Spleen (tissue), 11 donors: ENCODE measurements at regions not wholly inside any gene's neighbourhood (a gene's known extent, or its start where the extent isn't known, plus 50 kb on each side); places are given as distances from the start of the nearest gene placed in this dataset.

Source experiments
- DNase-seq: peaks from one replicate; pipeline ENCODE4 v3.0.0-alpha.2; 2020
- H3K27ac ChIP-seq, 8 donors: fragments of 200-600 bp; sonication (generic) in 7 of 8; 1 replicate in 4 of 8; 2 replicates in 4 of 8; pipeline versions ENCODE4 v1.5.0 to v1.8.0; 2016 to 2021; ENCODE audit warnings: inconsistent platforms in 4 of 8, mild to moderate bottlenecking in 4 of 8, moderate library complexity in 1 of 8
- H3K27me3 ChIP-seq, 7 donors: fragments of 200-600 bp; sonication (generic) in 6 of 7; replicated peaks in 1 of 7; 1 replicate in 4 of 7; 2 replicates in 3 of 7; pipeline versions ENCODE4 v1.5.0 to v1.8.0; 2016 to 2021; ENCODE audit warnings: inconsistent platforms in 3 of 7, mild to moderate bottlenecking in 1 of 7
- H3K36me3 ChIP-seq, 6 donors: fragments of 200-600 bp; sonication (generic) in 5 of 6; 1 replicate in 4 of 6; 2 replicates in 2 of 6; pipeline versions ENCODE4 v1.5.0 to v1.8.0; 2016 to 2021; ENCODE audit warnings: inconsistent platforms in 2 of 6
- H3K4me1 ChIP-seq, 6 donors: fragments of 200-600 bp; sonication (generic) in 5 of 6; 1 replicate in 3 of 6; 2 replicates in 3 of 6; pipeline versions ENCODE4 v1.5.0 to v1.8.0; 2016 to 2021; ENCODE audit warnings: inconsistent platforms in 3 of 6
- H3K4me3 ChIP-seq, 8 donors: fragments of 200-600 bp; sonication (generic) in 7 of 8; 1 replicate in 4 of 8; 2 replicates in 4 of 8; pipeline versions ENCODE4 v1.5.0 to v1.8.0; 2016 to 2021; ENCODE audit warnings: inconsistent platforms in 4 of 8, mild to moderate bottlenecking in 4 of 8, moderate library complexity in 2 of 8
- H3K9me3 ChIP-seq, 8 donors: fragments of 200-600 bp; sonication (generic) in 7 of 8; 1 replicate in 4 of 8; 2 replicates in 4 of 8; pipeline versions ENCODE4 v1.5.0 to v1.8.0; 2016 to 2021; ENCODE audit warnings: inconsistent platforms in 4 of 8
- POLR2A ChIP-seq, 3 donors: fragments of 450-650 bp; IDR thresholded peaks; one replicate each; pipeline ENCODE4 v1.5.1; 2017; ENCODE audit warnings: antibody characterized with exemption in 3 of 3, mild to moderate bottlenecking in 1 of 3
- POLR2AphosphoS5 ChIP-seq, 3 donors: sonication (generic); formaldehyde crosslinking; IDR thresholded peaks; one replicate each; pipeline ENCODE4 v1.5.1; 2017; ENCODE audit warnings: antibody characterized with exemption in 3 of 3
- WGBS, 5 donors: extraction: QIAGEN DNeasy Blood & Tissue Kit in 3 of 5; methylation state at CpG; one replicate each; pipeline versions ENCODE4 v1.1.5 to v1.1.7; 2013 to 2018; 5-methylcytosine and 5-hydroxymethylcytosine counted together
- intact Hi-C: fragments of 100-400 bp; cut with DNase I; formaldehyde crosslinking; loops from one replicate; pipeline ENCODE4 v1.15.0; 2023; ENCODE audit warnings: low total_unique reads
- TF ChIP-seq, protein P1 (sequence below), 11 experiments: fragments of 200-600 bp in 7 of 11; fragments of 450-650 bp in 4 of 11; sonication (generic) in 4 of 11; IDR thresholded peaks in 8 of 11; conservative IDR thresholded peaks in 3 of 11; 1 replicate in 7 of 11; 2 replicates in 4 of 11; pipeline versions ENCODE4 v1.4.0 to v1.8.0; 2016 to 2021; ENCODE audit warnings: antibody characterized with exemption in 11 of 11, inconsistent platforms in 4 of 11, mild to moderate bottlenecking in 1 of 11
- donor health status: healthy with polysubstance abuse.
- donor health status: DM: no; HTN: no; CAD: no; lungs with moderate emphysema.
- donor health status: DM: no; HTN: no; CAD: no.
- donor health status: Bipolar disorder and iron deficiency.
- donor health status: healthy.
- donor health status: DM: no; HTN: no; CAD: no.
- donor health status: DM: yes; HTN: yes; CAD: no.

DNA sequence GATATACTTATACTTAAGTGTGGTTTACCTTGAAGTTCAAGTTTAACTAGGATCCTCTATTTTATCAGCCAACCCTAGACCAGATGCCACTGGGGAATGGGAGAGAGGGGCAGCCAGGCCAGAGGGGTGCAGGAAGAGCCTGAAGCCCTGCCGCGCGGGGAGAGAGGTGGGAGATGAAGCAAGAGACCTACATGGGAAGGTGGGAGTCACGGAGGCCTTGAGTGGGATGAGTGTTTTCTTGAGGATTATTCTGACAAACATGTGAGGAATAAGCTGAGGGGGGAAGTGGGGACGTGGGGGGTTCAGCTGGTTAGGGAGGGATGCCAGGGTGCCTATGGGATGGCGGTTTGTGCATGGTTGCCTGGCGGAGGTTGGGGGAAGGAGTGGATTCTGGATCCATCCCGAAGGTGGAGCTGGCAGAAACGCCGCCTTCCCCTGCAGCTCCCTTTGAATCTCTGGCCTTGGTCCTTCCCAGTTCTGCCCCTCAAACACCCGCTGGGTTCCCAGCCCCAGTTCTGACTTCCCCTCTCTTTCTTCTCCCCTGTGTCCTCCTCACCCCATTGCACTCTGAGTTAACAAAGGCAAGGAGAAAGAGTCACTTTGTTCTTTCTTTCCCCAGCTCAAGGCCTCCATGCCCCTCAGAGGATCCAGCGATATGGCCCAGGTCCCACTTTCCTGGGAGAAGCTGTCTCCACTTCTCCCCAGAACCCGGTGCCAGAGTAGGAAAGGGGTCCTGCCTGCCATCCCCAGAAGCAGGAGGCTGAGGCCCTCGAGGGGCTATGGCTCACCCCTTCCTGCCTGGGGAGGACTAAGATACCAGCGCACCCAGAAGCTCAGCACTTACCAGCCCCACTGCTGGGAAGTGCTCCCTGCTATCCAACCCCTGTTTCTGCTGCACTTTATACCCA is 274.2 kb downstream of the UACA start:
- no peak for TF ChIP-seq POLR2A (IDR thresholded peaks at IDR 0.05)
- TF ChIP-seq, protein P1, sequence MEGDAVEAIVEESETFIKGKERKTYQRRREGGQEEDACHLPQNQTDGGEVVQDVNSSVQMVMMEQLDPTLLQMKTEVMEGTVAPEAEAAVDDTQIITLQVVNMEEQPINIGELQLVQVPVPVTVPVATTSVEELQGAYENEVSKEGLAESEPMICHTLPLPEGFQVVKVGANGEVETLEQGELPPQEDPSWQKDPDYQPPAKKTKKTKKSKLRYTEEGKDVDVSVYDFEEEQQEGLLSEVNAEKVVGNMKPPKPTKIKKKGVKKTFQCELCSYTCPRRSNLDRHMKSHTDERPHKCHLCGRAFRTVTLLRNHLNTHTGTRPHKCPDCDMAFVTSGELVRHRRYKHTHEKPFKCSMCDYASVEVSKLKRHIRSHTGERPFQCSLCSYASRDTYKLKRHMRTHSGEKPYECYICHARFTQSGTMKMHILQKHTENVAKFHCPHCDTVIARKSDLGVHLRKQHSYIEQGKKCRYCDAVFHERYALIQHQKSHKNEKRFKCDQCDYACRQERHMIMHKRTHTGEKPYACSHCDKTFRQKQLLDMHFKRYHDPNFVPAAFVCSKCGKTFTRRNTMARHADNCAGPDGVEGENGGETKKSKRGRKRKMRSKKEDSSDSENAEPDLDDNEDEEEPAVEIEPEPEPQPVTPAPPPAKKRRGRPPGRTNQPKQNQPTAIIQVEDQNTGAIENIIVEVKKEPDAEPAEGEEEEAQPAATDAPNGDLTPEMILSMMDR (IDR thresholded peaks at IDR 0.05 in 8 of 11, conservative IDR thresholded peaks at IDR 0.05 in 3 of 11): no peak
- Histone ChIP-seq H3K4me1 (peaks cover 23 to 98% (median 67%) of the 10 kb centered on the region in 6 donors), H3K27ac (no peak overlapping the region), H3K4me3 (no peak overlapping the region), H3K36me3 (no peaks in the 10 kb centered on the region), H3K27me3 (peaks cover 0 to 6% (median 0%) of the 10 kb centered on the region in 7 donors), H3K9me3 (no peaks in the 10 kb centered on the region)
- intact Hi-C loops: loop anchor here (5.0 to 10.0 kb wide), 2 partner anchors 912 to 1014 kb away; no protein-coding TSS in a partner anchor
- peak; percentile 70 for DNase-seq
- WGBS, 5 donors: 81 to 87% (median 83%) methylated on average over 13 to 15 of the region's 15 CpGs

GRCh38 chr15:70488002-70488605 is 275.3 kb downstream of the UACA start:
- no peaks in the 10 kb centered on the region for H3K36me3 ChIP-seq
- H3K9me3 ChIP-seq: no peaks in the 10 kb centered on the region
- 27 to 39% (median 31%) methylated on average over 6 of the region's 6 CpGs for WGBS, 5 donors
- TF ChIP-seq POLR2AphosphoS5 (IDR thresholded peaks at IDR 0.05): no peak
- TF ChIP-seq, protein P1 (IDR thresholded peaks at IDR 0.05 in 8 of 11, conservative IDR thresholded peaks at IDR 0.05 in 3 of 11): peak; percentile 92 to 99 (median 97)
- peak; percentile 89 for DNase-seq
- intact Hi-C loops: loop anchor here (5.0 to 10.0 kb wide), 2 partner anchors 911 to 1013 kb away; no protein-coding TSS in a partner anchor
- no peak overlapping the region for H3K4me3 ChIP-seq
- H3K27ac ChIP-seq: peak overlapping the region in 1 of 8 donors; percentile 85
- peaks cover 0 to 6% (median 0%) of the 10 kb centered on the region in 7 donors for H3K27me3 ChIP-seq
- peaks cover 20 to 98% (median 56%) of the 10 kb centered on the region in 6 donors for H3K4me1 ChIP-seq

DNA sequence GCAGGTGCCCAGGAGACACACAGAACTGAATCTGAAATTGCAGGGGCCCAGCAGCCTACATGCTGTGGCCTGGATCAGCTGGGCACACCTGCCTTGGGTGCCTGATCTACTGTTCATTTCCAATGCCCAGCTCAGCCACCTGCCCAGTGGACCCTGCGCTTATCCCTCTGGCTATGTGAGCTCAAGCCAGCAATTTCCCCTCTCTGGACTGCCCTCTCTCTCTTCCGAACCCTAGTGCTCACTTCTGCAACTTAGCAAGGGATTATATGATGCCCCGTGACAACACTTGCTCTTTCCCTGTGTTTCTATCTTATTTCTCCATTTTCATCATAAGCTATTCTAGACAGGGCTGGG is 276.0 kb downstream of the UACA start:
- peak; percentile 69 for DNase-seq
- intact Hi-C loops: loop anchor here (5.0 to 10.0 kb wide), 2 partner anchors 910 to 1013 kb away; no protein-coding TSS in a partner anchor
- H3K27me3 ChIP-seq: peaks cover 0 to 11% (median 0%) of the 10 kb centered on the region in 7 donors
- H3K4me1 ChIP-seq: peaks cover 14 to 98% (median 49%) of the 10 kb centered on the region in 6 donors
- WGBS, 5 donors: 75 to 85% (median 79%) methylated on average over 3 of the region's 3 CpGs
- TF ChIP-seq, protein P1 (IDR thresholded peaks at IDR 0.05 in 8 of 11, conservative IDR thresholded peaks at IDR 0.05 in 3 of 11): no peak
- TF ChIP-seq POLR2A (IDR thresholded peaks at IDR 0.05) (no peak), POLR2AphosphoS5 (IDR thresholded peaks at IDR 0.05) (no peak)
- H3K9me3 ChIP-seq: no peaks in the 10 kb centered on the region
- peak overlapping the region in 1 of 8 donors; percentile 40 for H3K4me3 ChIP-seq
- no peaks in the 10 kb centered on the region for H3K36me3 ChIP-seq
- peak overlapping the region in 6 of 8 donors; percentile 51 to 89 (median 81) for H3K27ac ChIP-seq
